Activated T-cell treated with anti-CD3 and anti-CD28 coated beads for 48 hours (primary cell): ENCODE measurements at regions not wholly inside any gene's neighbourhood (a gene's known extent, or its start where the extent isn't known, plus 50 kb on each side); places are given as distances from the start of the nearest gene placed in this dataset.
"Not testable (repeated sequence)": the region's sequence is repeated elsewhere in the genome, so short reads cannot be mapped to it uniquely, and the experiment has no call there.

Experiments used
- DNase-seq: peaks from one replicate; pipeline ENCODE4 v3.0.0-alpha.2; 2020; ENCODE audit warnings: low read depth

DNA sequence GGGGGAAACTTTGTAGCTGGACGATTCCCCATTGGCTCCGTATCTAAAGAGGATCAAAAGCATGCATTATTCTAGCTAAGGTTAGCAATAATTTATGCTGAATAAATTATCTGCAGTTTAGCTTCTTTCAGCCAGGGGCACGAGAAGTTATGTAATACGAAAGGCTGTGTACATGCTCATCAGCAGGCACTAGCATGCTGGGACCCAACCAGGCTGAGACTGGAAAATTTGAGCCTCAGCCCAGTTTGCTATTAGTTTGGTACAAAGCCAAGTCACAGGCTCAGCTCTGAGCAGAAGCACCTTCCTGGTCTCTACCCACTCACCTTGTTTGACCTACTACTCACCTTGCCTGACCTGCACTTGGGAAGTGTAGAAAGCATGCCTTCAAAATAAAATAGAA, 328.1 kb upstream of the ARID1B start:
- no peak for DNase-seq

DNA sequence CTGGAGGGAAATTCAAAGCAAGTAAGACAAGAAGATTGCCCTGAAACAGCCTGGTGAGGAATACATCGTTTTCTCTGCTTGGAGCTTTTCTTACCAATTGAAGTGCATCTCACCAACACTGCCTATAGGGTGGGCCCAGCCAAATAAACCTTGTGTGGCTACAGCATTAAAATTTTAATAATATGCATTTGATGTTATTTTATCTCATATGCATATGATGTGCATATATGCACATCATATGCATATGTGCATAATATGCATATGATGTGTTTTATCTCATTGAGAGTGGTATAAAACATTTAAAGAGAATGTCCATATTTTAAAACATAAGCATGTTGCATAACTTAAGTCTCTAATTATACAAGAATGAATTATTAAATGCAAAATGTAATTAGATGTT, 328.6 kb upstream of the ARID1B start:
- DNase-seq = no peak

DNA sequence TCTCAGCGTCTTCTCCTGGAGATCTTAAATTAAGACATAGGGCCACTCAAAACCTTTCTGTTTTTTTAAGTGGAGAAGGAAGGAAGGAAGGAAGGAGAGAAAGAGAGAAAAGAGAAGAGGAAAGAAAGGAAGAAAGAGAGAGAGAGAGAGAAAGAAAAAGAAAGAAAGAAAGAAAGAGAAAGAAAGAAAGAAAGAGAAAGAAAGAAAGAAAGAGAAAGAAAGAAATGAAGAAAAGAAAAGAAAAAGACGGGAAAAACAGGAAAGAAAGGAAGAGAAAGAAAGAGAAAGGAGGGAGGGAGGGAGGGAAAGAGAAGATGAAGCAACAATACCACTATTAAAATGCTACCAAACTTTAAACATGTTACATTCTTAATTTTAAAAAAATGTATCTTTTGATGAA, 336.5 kb upstream of the ARID1B start:
- no peak for DNase-seq

DNA sequence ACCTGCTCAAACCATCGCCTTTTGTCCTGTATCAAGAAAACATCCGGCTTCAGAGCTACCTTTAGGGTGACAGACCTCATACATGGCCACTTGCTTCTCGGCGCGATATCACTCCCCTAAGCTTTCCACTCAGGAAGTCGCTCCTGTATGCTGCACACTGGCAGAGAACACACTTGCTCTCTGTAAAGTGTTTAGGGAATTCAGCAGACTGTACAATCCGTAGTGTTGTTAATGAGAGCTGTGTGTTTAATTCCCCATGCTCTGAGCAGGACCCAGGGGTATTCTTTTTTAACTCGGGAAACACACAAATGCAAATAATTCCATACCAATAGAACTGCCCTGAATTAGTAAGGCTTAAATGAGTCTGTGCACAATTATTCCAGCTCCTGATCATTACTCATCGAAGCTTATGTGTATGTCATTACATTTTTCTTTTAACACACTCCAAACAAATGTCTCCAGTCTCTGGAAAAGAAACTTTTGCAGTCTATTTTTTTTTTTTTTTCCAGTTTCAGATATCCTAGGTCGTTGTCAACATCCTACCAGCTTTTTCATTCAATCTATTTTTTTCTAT, 338.7 kb upstream of the ARID1B start:
- no peak for DNase-seq

DNA sequence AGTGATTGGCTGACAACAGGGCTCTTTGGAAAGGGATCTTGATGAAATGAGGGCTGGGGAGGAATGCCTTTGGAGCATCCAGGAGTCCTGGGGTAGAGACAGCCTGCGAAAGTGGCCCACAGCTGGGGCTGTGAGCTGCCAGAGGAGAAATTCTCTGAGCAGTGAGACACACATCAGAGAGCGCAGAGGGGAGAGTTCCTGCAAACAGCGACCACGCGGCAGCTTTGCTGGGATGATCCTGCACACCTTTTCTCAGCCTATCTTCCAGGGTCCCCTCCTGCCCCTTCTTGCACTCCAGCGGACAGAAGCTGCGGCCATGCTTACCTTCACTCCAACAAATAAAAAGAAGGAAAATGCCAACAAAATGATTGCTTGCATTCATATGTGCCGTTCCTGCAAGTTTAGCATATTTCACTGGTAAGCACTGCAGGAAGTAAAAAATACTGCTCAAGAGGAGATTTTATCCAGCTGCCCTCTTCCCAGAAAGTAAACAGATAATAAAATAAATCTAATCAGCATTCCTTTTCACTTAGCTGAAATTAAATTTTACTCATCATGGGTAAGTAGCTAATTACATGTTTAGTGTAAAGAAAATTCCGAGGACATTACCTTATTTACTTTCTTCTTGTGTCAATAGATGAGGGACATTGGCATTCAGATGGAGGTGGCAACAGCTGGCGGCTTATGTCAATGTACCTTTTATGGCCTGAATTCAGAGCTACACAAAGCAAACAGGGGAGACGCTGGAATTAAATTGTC, 339.9 kb upstream of the ARID1B start:
- no peak for DNase-seq

DNA sequence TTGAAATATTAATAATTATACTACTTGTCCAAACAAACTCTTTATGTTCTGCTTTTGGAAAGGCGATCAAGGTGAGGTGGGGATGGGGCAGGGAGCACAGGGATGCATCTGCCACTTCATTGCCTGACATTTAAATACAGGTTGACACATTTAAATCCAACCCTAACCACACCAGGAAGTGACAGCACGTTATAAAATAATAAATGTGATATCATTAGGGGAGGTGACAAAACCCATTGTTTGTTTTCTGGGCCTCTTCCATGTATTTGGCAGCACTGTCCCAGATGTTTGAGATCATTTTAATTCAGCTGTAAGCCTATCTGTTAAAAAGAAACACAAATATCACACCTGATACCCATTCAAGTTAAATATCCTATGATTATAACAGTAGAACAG, 342.4 kb upstream of the ARID1B start:
- no peak for DNase-seq

DNA sequence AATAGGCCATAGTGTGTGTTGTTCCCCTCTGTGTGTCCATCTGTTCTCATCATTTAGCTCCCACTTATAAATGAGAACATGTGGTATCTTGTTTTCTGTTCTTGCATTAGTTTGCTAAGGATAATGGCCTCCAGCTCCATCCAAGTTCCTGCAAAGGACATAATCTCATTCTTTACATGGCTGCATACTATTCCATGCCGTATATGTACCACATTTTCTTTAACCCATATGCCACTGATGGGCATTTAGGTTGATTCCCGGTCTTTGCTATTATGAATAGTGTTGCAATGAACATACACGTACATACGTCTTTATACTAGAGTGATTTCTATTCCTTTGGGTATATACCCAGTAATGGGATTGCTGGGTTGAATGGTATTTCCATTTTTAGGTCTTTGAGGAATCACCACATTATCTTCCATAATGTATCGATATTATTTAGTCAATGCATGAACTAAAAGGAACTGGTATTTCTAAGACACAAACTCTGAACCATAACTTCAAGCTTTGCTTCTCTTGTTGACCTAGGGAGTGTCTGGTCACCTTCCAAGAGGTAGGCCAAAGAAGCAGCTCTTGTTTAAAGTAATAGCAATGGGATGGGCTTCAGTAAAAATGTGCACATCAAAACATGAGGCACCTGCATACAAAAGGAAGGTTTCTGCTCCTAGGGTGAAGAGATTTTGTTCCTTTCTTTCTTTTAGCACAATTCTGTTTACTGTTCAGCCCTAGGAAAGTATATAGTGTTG, 343.0 kb upstream of the ARID1B start:
- DNase-seq = no peak

DNA sequence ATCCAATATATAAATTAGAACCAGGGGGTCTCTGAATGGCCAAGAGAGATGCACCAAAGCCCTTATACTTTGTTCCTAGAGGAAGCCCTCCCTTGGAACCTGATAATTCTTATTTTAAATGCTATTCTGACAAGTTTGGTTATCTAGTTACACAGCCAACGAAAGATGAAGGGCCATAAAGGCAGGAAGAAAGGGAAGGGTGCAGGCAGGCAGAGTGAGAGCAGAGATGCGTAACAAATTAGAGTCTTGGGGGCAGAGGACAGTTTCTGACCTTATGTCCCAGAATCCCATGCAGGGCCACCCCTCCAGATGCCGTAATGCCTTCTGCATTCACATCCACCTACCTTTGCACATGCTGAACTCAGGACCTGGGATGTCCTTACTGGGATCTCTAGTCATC, 344.6 kb upstream of the ARID1B start:
- no peak for DNase-seq

DNA sequence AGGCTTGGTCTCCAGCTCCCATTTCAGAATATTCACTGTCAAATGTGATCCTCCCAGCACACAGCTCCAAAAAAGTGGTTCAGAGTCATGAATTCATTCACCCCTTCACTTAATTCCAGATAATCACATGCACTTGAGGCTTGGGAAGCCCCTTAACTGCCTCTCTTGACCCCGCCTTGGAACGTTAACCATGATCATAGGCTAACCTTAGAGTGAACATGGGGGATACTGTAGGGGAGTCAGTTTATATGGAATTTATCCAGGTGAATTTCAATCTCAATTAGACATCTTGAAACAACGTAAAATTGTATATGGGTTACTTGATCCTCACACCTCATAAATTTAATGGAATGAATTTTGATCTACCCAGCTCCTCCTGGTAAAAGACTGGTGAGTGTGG, 346.8 kb upstream of the ARID1B start:
- no peak for DNase-seq

DNA sequence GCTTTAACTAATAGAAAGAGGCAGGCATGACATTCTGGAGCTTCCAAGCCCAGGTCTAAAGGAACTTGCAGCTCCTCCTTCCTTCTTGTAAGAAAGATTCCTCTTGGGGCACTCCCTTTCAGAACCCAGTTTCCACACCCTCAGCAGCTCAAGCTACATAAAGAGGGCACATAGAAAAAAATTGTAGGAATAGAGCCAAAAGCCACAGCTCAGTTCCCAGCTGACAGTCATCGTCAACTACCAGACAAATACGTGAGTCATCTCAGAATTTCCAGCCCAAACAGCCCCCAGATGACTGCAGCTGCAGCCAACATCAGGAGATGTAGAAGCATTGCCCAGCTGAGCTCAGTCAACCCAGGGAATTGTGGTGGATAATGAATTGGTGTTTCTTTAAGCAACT, 349.8 kb upstream of the ARID1B start:
- DNase-seq = no peak

DNA sequence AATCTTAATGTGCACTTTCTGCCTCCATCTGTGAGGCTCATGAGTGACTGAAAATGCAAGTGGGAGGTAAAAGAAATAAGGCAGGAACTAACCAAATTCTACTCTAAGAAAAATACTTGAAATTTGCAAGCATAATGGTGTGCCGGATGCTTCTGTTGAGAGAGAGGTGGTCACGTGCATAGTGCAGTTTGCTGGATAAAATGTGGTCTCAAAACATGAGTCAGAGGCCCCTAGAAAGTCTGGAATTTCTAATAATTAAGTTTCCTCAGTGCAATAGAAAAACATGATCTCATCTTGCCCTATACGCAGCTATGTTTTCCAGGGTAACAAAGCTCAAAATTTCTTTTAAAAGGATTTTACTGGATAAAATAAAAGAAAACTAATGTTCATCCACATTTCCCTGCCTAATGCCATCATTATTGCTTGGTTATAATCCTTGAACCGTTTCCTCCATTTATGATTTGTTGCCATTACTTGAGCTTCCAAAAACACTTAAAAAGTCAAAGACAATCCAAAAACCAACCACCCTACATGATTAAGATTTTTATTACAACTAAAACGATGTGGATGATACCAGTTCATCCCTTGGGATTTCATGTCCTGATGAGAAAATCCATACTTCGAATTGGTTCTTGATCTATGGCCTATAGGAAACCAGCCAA, 351.7 kb upstream of the ARID1B start:
- DNase-seq = no peak

DNA sequence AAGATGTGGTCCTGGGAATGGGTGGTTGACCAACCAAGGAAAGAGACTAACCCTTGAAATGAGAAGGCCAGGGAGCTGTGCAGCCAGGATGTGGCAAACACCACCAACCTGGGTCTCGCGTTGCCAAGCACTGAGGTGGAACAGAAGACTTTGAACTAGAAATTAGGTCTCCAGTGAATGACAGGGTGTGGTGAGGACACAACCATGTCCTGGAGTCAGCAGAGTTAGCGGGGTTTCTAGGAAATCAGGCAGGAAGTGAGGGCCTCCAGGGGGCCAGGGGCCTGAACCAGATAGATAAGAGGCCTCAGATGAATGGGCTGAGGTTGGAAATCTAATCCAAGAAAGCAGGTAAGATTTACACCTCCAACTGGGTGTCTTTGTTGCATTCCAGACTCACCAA, 353.3 kb upstream of the ARID1B start:
- DNase-seq = no peak

DNA sequence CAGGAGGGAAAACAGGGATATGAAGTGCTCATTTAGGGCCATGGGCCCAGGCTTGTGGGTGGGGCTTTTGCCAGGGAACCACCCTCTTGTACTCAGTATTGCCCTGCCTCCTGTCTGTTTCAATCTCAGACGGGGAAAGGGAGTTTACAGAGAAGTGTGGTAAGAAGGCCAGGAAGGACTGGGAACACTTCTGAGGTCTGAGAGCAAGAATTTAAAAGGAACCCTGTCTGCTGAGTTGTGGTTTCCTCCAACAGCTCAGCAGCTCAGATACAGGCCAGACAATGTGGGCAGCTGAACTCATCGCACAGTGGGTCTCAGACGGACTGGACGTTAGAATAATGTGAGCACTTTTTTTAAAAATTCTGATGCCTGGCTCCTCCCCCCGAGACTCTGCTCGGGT, 354.1 kb upstream of the ARID1B start:
- DNase-seq = no peak

DNA sequence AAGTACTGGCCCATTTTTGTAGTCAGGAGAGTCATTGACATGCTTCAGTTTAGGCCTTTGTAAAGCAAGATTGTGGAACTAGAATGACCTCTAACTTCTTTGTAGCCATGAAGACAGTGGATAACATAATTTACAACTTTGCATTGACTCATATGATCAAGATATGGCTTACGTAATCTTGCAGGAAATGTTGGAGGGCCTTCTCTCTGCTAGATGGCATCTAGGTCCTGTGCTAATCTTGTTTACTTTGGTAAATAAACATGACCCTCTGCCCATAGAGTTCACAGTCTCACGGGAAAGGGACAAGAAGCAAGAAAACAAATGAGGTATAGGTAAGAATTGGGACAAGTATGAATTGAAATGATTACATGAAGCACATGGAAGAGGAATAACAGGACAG, 355.2 kb upstream of the ARID1B start:
- DNase-seq = no peak

DNA sequence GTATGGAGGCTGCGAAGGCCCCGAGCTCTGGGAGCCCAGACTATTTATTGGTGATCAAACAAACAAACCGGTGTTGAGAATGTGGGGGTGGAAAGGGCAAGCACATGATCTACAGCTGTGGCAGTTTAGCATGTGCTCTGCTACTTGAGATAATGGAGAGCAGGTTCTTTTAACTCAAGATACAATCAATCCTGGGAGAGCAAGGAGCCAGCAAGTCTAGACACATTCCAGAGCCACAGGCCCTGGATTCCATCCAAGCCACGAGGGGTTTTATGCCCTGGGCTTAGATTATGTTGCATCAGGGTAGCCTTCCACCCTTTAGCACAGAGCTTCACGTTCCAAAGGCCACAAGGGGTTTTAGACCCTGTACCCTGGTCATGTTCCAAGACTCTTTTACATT, 355.9 kb upstream of the ARID1B start:
- DNase-seq = not testable (repeated sequence)

DNA sequence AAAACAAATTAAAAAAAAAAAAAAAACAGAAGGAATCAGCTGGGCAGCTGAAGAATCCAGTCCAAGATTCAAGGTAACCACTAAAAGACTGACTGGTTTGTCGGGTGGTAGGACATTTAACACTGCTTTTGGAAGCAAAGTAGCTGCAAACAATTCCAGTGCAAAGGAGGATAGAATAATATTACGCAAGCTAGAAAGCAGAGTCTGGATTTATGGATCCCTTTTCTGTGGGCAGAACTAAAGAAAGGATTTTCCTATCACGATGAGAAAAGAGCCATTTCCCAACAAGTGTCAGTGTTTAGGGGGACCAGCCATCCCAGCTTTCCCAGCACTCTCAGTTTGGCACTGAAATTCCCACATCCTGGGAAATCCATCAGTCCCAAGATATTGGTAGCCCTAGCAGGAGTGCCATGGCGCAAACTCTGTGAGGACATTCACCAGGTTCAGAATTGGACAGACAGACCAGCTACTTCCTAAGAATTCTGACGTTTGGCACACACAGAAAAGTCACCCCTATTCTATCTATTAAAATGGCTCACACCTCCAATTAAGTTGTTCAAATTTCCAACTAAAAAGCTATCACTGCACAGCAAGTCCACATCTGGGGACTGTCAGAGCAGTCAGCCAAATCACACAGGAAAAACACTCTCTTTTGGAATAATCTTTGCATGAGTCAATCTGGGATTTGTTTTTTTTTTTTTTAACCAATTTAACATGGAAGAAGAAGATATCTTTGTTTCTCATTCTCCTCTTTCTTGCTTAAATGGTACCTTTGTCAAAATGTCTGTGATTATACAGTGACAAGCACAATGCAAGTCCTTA, 356.8 kb upstream of the ARID1B start:
- no peak for DNase-seq

DNA sequence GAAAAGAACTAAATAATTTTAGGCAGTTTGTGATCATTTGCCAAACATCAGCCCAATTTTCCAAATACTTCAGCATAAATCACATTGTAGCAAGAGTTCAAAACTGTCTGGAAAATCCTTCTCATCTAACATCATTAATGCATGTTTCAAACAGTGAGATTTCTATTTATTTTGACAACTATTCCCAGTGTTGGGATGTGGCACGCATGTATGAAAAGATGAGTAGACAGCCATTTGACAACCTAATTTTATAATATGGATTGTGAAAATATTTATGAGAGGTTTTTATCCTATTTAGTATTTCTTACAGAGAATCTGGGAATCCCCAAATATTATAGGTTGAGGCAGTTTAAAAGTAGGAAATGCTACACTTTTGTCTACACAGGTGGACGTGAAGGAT, 357.6 kb upstream of the ARID1B start:
- no peak for DNase-seq

DNA sequence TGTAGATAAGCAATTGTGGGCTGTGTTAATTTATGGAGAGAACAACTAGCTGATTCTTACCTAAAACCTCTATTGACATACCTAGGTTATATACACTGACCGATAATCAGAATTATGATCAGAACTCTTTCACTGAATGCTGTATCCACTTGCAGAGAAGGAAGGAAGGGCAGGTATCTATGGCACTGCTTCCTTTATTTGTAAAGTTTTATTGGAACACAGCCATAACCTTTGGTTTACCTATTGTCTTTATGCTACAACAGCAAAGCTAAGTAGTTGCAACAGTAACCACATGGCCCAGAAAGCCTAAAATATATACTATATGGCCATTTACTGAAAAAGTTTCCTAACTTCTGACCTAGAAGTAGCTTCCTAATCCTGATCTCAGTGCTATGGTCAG, 358.9 kb upstream of the ARID1B start:
- DNase-seq = no peak

DNA sequence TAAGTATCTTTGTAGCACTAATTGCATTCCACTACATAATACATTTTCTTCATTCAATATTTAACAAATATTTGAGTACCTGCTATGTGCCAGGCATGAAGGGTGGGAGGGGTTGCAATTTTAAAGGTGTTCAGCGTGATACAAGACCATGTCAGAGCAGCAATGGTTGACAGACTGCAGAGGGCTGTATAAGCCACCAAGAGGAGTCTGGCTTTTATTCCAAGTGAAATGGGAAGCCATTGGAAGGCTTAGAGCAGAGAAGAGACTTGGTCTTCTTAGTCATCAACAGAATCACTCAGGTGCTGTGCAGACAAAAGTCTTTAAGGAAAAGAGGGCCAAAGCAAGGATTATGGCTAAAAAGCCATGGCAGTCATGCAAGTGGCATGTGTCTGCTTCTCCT, 360.8 kb upstream of the ARID1B start:
- no peak for DNase-seq

DNA sequence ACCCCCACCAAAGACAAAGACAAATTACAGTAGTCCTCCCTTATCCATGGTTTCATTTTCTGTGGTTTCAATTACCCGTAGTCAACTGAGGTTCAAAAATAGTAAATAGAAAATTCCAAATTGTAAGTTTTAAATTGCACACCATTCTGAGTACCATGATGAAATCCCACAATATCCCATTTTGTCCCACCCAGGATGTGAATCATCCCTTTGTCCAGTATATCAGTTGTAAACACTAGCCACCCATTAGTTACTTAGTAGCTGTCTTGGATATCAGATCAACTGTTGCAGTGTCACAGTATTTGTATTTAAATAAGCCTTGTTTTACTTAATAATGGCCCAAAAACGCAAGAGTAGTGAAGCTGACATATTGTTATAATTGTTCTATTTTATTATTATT, 364.0 kb upstream of the ARID1B start:
- DNase-seq = no peak

DNA sequence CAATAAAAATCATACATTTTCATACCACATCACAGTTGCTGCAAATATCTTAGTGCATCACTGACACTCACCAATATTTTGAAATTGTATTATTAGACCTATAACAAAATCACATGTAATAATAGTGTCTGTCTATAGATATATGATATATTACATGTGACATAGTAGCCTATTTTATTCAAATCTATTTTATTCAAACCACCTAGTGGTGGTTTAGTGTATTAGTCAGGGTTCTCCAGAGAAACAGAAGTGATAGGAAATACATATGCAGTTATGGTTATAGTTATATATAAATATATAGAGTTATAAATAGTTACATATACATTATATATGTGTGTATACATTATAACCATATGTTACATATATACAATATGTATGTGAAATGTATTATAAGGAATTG, 366.5 kb upstream of the ARID1B start:
- DNase-seq = no peak

DNA sequence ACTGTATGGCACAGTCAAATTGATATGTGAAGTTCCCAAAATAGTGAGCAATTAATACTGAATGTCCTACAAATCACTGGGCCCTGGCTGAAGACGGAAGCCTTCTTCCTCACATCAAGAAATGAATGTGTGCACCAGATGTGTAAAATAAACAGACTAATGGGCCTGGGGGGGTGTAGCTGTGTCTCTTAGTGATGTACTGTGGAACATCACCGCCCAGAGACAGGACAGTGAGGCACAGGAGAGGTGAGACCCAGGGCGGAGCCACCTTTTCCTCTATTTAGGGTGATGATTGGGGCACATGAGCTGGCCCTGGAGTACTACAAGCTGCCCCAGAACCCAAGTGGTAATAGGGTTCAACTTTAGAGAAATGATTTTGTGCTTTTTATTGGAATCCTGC, 368.5 kb upstream of the ARID1B start:
- no peak for DNase-seq
